CD8-positive, alpha-beta memory T cell (primary cell): ENCODE measurements at regions not wholly inside any gene's neighbourhood (a gene's known extent, or its start where the extent isn't known, plus 50 kb on each side); places are given as distances from the start of the nearest gene placed in this dataset.

Source experiments
- CTCF ChIA-PET: fragments of 350-600 bp; sonication (Branson Sonifier 250); formaldehyde crosslinking; loops from one replicate; lab custom pipeline; 2021; ENCODE audit warnings: antibody characterized with exemption; lab: Charles Lee
- POLR2A ChIA-PET: fragments of 350-600 bp; sonication (Branson Sonifier 250); formaldehyde crosslinking; loops from one replicate; lab custom pipeline; 2021; ENCODE audit warnings: antibody characterized with exemption; lab: Charles Lee
- DNase-seq, 5 donors: peaks; one replicate each; pipeline versions ENCODE4 v3.0.0 to v3.0.0-alpha.2; 2020 to 2022; ENCODE audit warnings: mixed read lengths in 1 of 5
- H3K27ac ChIP-seq: one replicate; pipeline ENCODE4 v1.7.0; 2013; ENCODE audit warnings: low read depth, mild to moderate bottlenecking, low read length, moderate library complexity
- H3K27me3 ChIP-seq: 2 replicates; pipeline ENCODE4 v1.7.0; 2013; ENCODE audit warnings: low read length, mild to moderate bottlenecking; ENCODE audit not compliant: insufficient read depth, poor library complexity, severe bottlenecking
- H3K36me3 ChIP-seq: 2 replicates; pipeline ENCODE4 v1.7.0; 2013; ENCODE audit warnings: mild to moderate bottlenecking, low read length, moderate library complexity; ENCODE audit not compliant: insufficient read depth
- H3K4me1 ChIP-seq: 2 replicates; pipeline ENCODE4 v1.7.0; 2013; ENCODE audit warnings: mild to moderate bottlenecking, low read length, moderate library complexity; ENCODE audit not compliant: insufficient read depth
- H3K4me3 ChIP-seq: 2 replicates; pipeline ENCODE4 v1.7.0; 2013; ENCODE audit warnings: mild to moderate bottlenecking, low read length
- H3K9me3 ChIP-seq: 2 replicates; pipeline ENCODE4 v1.7.0; 2013; ENCODE audit warnings: mild to moderate bottlenecking, low read length
- H3K27ac Mint-ChIP-seq, 8 donors: one replicate each; pipeline ENCODE4 v1.8.0; 2020 to 2021; ENCODE audit warnings: mixed read lengths in 8 of 8, mild to moderate bottlenecking in 6 of 8, inconsistent platforms in 3 of 8, moderate library complexity in 3 of 8
- H3K27me3 Mint-ChIP-seq, 2 donors: one replicate each; pipeline ENCODE4 v1.8.0; 2020 to 2021; ENCODE audit warnings: mixed read lengths in 2 of 2, mild to moderate bottlenecking in 1 of 2, moderate library complexity in 1 of 2
- H3K36me3 Mint-ChIP-seq, 3 donors: one replicate each; pipeline ENCODE4 v1.8.0; 2020 to 2021; ENCODE audit warnings: mixed read lengths in 3 of 3, inconsistent platforms in 1 of 3, mild to moderate bottlenecking in 1 of 3
- H3K4me1 Mint-ChIP-seq, 3 donors: one replicate each; pipeline ENCODE4 v1.8.0; 2020 to 2021; ENCODE audit warnings: mixed read lengths in 3 of 3, inconsistent platforms in 1 of 3, mild to moderate bottlenecking in 1 of 3
- H3K4me3 Mint-ChIP-seq, 7 donors: one replicate each; pipeline ENCODE4 v1.8.0; 2020 to 2021; ENCODE audit warnings: mixed read lengths in 7 of 7, mild to moderate bottlenecking in 6 of 7, moderate library complexity in 4 of 7, inconsistent platforms in 2 of 7
- H3K9me3 Mint-ChIP-seq, 5 donors: one replicate each; pipeline ENCODE4 v1.8.0; 2020 to 2022; ENCODE audit warnings: mixed read lengths in 5 of 5, mild to moderate bottlenecking in 3 of 5, moderate library complexity in 2 of 5, inconsistent platforms in 1 of 5

DNA sequence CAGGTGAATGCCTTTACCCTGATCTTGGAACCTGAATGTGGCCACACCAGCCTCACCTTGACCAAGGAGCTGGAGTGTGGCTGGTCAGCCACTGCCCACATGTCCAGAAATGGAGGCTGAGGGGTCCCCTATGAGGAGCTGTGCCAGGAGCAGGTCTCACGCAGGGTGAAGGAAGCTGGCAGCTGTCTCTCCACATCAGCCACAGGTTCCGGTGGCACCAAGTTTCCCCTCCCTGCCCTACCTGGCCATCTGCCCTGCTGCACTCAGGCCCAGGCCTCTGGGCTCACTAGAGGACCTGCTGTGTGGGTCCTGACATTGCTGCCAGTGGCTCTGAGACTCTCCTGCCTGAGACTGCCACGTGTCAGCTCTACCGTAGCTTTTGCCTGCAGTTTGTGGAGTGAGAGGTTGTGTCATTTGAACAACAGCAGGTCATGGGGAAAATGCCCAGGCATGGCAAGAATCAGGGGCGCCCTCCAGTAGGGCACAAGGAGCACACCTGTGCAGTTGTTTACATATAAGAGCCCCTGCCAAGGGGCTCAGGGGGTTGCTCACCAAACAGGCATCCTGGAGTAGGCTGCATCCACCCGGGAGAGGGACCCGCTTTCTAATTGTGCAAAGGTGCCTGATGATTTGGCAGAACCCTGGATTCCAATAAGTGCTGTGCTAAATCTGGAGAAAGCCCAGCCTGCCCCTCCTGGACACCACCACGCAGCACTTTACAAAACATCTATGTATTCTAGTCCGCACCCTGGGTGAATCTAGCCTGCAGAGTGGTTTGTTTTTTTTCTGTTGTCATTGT lies 258.5 kb upstream of the TLE3 start:
- Mint-ChIP-seq H3K27ac (no peak overlapping the region), H3K27me3 (peaks cover 15 to 29% of the 10 kb centered on the region in 2 donors), H3K4me3 (no peak overlapping the region), H3K36me3 (no peaks in the 10 kb centered on the region), H3K9me3 (no peaks in the 10 kb centered on the region), H3K4me1 (no peaks in the 10 kb centered on the region)
- no peak overlapping the region for H3K4me3 ChIP-seq
- ChIA-PET POLR2A (no interaction called here), CTCF (no interaction called here)
- H3K4me1 ChIP-seq: no peaks in the 10 kb centered on the region
- H3K27ac ChIP-seq: no peak overlapping the region
- no peaks in the 10 kb centered on the region for H3K36me3 ChIP-seq
- no peak for DNase-seq
- no peaks in the 10 kb centered on the region for H3K9me3 ChIP-seq
- H3K27me3 ChIP-seq: no peaks in the 10 kb centered on the region

DNA sequence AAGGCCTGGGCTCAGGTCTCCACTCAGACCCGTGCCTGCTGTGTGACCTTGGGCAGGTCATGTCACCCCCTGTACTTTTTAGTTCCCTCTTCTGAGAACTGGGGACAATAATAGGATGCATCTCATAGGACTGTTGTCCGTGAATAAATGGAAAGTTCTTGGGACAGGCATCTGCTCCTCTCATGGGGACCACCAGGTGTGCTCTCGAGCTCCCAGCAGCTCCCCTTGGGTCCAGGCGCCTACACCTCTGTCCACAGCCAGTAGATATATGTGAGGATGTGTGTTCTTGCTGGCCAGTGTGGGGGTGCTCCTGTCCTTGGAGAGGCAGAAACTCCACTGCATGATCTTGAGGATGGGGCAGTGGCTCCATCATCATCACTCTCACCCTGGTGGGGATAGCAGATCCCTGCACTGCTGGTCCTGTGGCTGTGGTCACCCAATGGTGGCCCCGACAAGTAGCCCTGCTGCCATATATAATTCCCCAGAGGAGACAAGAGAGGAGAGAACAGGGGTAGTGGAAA lies 257.6 kb upstream of the TLE3 start:
- Mint-ChIP-seq H3K27ac (peak overlapping the region in 1 of 8 donors; percentile 30), H3K36me3 (no peaks in the 10 kb centered on the region), H3K4me1 (no peaks in the 10 kb centered on the region), H3K27me3 (peaks cover 15 to 24% of the 10 kb centered on the region in 2 donors), H3K9me3 (no peaks in the 10 kb centered on the region), H3K4me3 (no peak overlapping the region)
- no peaks in the 10 kb centered on the region for H3K36me3 ChIP-seq
- no peak overlapping the region for H3K4me3 ChIP-seq
- no peak overlapping the region for H3K27ac ChIP-seq
- no peak for DNase-seq
- no peaks in the 10 kb centered on the region for H3K9me3 ChIP-seq
- H3K27me3 ChIP-seq: no peaks in the 10 kb centered on the region
- ChIA-PET CTCF (no interaction called here), POLR2A (no interaction called here)
- no peaks in the 10 kb centered on the region for H3K4me1 ChIP-seq

DNA sequence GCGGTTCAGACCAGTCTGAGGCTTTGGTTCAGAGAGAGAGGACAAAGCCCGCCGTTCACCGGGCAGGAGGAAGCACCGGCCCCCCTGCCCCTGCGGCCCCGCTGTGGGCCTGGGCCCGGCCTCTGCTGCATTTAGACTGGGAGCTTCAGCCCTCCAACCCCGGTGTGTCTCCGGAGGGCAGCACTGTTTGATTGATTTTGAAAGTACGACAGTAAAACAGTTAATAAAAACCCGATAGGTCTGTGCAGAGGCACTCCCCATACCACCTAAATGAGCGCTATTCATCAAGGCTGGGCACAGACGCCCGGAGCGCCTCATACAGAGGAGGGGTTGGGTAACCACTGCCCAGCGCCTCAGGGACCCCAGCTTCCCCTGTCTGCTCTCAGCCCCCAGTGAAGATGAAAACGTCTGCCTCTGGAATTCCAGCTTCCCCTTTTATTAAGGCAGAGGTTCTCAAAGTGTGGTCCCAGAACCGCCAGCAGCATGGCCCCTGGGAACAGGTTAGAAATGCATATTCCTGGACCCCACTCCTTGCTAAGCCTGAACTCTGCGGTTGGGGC lies 256.7 kb upstream of the TLE3 start:
- ChIA-PET CTCF (no interaction called here), POLR2A (no interaction called here)
- Histone ChIP-seq H3K9me3 (no peaks in the 10 kb centered on the region), H3K27me3 (no peaks in the 10 kb centered on the region), H3K27ac (no peak overlapping the region), H3K4me3 (no peak overlapping the region), H3K4me1 (no peaks in the 10 kb centered on the region), H3K36me3 (no peaks in the 10 kb centered on the region)
- Mint-ChIP-seq H3K27me3 (peaks cover 13 to 20% of the 10 kb centered on the region in 2 donors), H3K4me1 (peaks cover 0 to under 1% (median 0%) of the 10 kb centered on the region in 3 donors), H3K4me3 (no peak overlapping the region), H3K9me3 (no peaks in the 10 kb centered on the region), H3K36me3 (no peaks in the 10 kb centered on the region), H3K27ac (no peak overlapping the region)
- no peak for DNase-seq

DNA sequence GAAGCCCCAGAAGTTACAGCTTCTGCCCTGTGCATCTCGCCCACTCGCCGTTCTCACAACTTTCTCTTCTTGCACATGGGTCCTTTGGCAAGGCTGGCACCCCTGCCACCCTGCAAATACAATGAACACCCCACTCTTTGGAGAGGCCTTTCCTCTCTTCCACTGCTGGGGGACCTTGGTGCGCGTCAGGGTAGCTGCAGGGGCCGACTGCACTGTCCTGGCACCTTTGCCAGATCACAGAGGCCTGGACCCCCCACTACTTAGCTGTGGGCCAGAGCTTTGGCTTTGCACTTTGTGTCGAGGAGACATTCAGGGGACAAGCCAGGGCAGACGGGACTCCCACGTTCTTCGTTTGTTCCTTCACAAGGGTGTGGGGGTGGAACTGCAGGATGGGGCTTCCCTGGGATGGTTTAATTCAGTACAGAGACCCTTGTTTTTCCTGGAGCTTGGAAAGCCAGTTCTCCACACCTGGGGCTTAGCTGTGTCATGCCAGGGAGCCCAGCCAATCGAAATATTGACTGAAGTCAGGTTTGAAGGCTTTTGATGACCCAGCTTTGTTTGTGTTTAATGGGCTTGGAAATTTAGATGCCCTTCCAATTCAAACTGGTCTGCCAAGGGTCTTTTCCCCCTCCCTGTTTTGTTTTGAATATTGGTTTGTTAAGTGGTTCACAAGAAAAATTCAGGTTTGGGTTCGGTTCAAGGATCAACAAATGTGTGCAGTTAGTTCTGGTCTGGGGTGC lies 256.1 kb upstream of the TLE3 start:
- no peaks in the 10 kb centered on the region for H3K36me3 ChIP-seq
- no peak overlapping the region for H3K27ac ChIP-seq
- ChIA-PET POLR2A (no interaction called here), CTCF (no interaction called here)
- Mint-ChIP-seq H3K4me3 (no peak overlapping the region), H3K4me1 (peaks cover 0 to 7% (median 0%) of the 10 kb centered on the region in 3 donors), H3K27ac (no peak overlapping the region), H3K27me3 (peaks cover 13 to 20% of the 10 kb centered on the region in 2 donors), H3K9me3 (no peaks in the 10 kb centered on the region), H3K36me3 (no peaks in the 10 kb centered on the region)
- H3K4me1 ChIP-seq: no peaks in the 10 kb centered on the region
- H3K27me3 ChIP-seq: no peaks in the 10 kb centered on the region
- no peak overlapping the region for H3K4me3 ChIP-seq
- no peaks in the 10 kb centered on the region for H3K9me3 ChIP-seq
- no peak for DNase-seq

GRCh38 chr15:70351941-70352774 lies 254.4 kb upstream of the TLE3 start:
- CTCF ChIA-PET: no interaction called here
- H3K27me3 Mint-ChIP-seq: peaks cover 11 to 24% of the 10 kb centered on the region in 2 donors

GRCh38 chr15:70351391-70351790 lies 253.7 kb upstream of the TLE3 start:
- H3K27me3 Mint-ChIP-seq: peaks cover 8 to 24% of the 10 kb centered on the region in 2 donors
- Histone ChIP-seq H3K4me3 (no peak overlapping the region), H3K27me3 (no peaks in the 10 kb centered on the region), H3K27ac (no peak overlapping the region), H3K4me1 (no peaks in the 10 kb centered on the region), H3K9me3 (no peaks in the 10 kb centered on the region), H3K36me3 (no peaks in the 10 kb centered on the region)
- H3K36me3 Mint-ChIP-seq: no peaks in the 10 kb centered on the region
- no peak overlapping the region for H3K27ac Mint-ChIP-seq
- H3K4me1 Mint-ChIP-seq: peaks cover 0 to 8% (median 0%) of the 10 kb centered on the region in 3 donors
- no peaks in the 10 kb centered on the region for H3K9me3 Mint-ChIP-seq
- H3K4me3 Mint-ChIP-seq: no peak overlapping the region
- no peak for DNase-seq
- POLR2A ChIA-PET: interaction anchor here (0.6 kb wide), 1 partner anchor 875 kb away, joined by 3 read pairs; no protein-coding TSS in a partner anchor
- CTCF ChIA-PET: no interaction called here

More at GRCh38 chr15:70351941-70352774, 254.4 kb upstream of the TLE3 start:
- Mint-ChIP-seq H3K4me3 (no peak overlapping the region), H3K9me3 (no peaks in the 10 kb centered on the region), H3K36me3 (no peaks in the 10 kb centered on the region), H3K27ac (peak overlapping the region in 1 of 8 donors; percentile 38), H3K4me1 (peaks cover 0 to 8% (median 0%) of the 10 kb centered on the region in 3 donors)
- POLR2A ChIA-PET: interaction anchor here (0.6 kb wide), 1 partner anchor 876 kb away, joined by 3 read pairs; no protein-coding TSS in a partner anchor
- no peak overlapping the region for H3K27ac ChIP-seq
- H3K4me3 ChIP-seq: no peak overlapping the region
- DNase-seq: no peak
- no peaks in the 10 kb centered on the region for H3K9me3 ChIP-seq
- H3K4me1 ChIP-seq: no peaks in the 10 kb centered on the region
- no peaks in the 10 kb centered on the region for H3K27me3 ChIP-seq
- no peaks in the 10 kb centered on the region for H3K36me3 ChIP-seq

DNA sequence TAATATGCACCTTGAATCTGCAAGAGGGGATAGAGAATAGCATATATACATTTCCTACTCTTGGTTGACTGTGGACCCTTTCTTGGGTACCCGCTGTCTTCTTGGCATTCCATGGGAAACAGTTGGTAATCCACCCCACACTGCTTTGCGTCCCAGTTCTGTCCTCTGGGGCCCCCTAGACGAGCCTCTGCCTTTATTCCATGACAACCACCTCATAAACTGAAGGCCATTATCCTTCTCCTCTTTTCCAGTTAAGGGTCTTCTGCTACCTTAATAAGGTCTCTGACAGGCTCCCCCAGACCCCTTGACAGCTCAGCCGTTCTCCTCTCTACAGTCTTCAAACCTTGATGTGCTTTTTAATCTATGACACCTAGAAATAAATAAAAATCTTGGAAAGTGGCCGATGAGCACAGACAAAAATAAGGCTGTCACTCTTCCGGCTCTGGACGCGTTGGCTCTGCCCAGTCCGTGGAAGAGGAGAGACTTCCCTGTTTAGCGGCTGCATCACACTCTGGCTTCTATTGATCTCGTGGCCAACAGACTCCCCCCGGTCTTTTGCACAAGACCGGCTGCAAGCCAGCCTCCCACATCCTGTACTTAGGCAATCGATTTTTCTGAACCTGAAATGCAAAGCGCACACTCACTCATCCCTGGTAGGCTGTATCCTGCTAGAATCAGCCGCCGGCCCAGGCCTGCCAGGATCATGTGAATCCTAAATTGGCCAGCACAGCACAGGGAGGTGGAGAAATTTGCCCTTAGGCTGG lies 251.0 kb upstream of the TLE3 start:
- ChIA-PET POLR2A (no interaction called here), CTCF (no interaction called here)
- Histone ChIP-seq H3K4me3 (no peak overlapping the region), H3K4me1 (no peaks in the 10 kb centered on the region), H3K9me3 (no peaks in the 10 kb centered on the region), H3K27me3 (no peaks in the 10 kb centered on the region), H3K27ac (no peak overlapping the region), H3K36me3 (no peaks in the 10 kb centered on the region)
- Mint-ChIP-seq H3K27ac (no peak overlapping the region), H3K4me3 (no peak overlapping the region), H3K36me3 (no peaks in the 10 kb centered on the region), H3K27me3 (peaks cover 7 to 19% of the 10 kb centered on the region in 2 donors), H3K4me1 (peaks cover 0 to 8% (median 0%) of the 10 kb centered on the region in 3 donors), H3K9me3 (no peaks in the 10 kb centered on the region)
- DNase-seq: no peak
